HCT116 (cell line): ENCODE measurements at regions not wholly inside any gene's neighbourhood (a gene's known extent, or its start where the extent isn't known, plus 50 kb on each side); places are given as distances from the start of the nearest gene placed in this dataset.

Experiments used
- ATAC-seq: fragments of 200-7000 bp; cut with Tn5 transposase; 2 replicates; pipeline ENCODE4 v1.9.1; 2020; ENCODE audit warnings: mild to moderate bottlenecking, moderate library complexity
- BruUV-seq: library from RNA; stranded (reverse); fragments of 400-500 nt; replicated peaks from 2 replicates; lab custom pipeline; 2021; lab: Mats Ljungman, UMichigan
- CTCF ChIA-PET: fragments of 300-600 bp; sonication (Branson Sonifier 250); formaldehyde crosslinking; loops from one replicate; lab custom pipeline; 2021; ENCODE audit warnings: antibody characterized with exemption; lab: Charles Lee
- POLR2A ChIA-PET: fragments of 300-600, 350-600 bp; sonication (Branson Sonifier 250); formaldehyde crosslinking; loops from one replicate; lab custom pipeline; 2021; ENCODE audit warnings: antibody characterized with exemption; lab: Charles Lee
- RAD21 ChIA-PET, 2 experiments: fragments of 300-600 bp; sonication (Branson Sonifier 250); formaldehyde crosslinking; loops; one replicate each; lab custom pipeline; 2023; ENCODE audit warnings: low total read pairs in 2 of 2; ENCODE audit not compliant: uncharacterized antibody in 2 of 2, unreplicated experiment in 2 of 2, low non-redundant PET in 1 of 2; lab: Charles Lee
- DNase-seq: peaks from one replicate; pipeline ENCODE4 v3.0.0-alpha.2; 2010; ENCODE audit warnings: low read depth, low spot score
- H2AFZ ChIP-seq: fragments of 200-600 bp; shearing (Covaris generic), sonication (generic); 2 replicates; pipeline ENCODE4 v1.6.1; 2017; ENCODE audit warnings: low read depth, mixed run types, mixed read lengths, antibody characterized with exemption, low read length; ENCODE audit not compliant: poor library complexity, severe bottlenecking
- H3K27ac ChIP-seq: 2 replicates; pipeline ENCODE4 v1.5.1; 2012; ENCODE audit warnings: low read depth, low read length
- H3K27me3 ChIP-seq: fragments of 200-600 bp; sonication (generic); 2 replicates; pipeline ENCODE4 v1.6.1; 2016; ENCODE audit warnings: mixed run types, low read length, mixed read lengths; ENCODE audit not compliant: insufficient read depth
- H3K36me3 ChIP-seq, 2 experiments: fragments of 200-500 bp in 1 of 2; fragments of 200-600 bp in 1 of 2; sonication (Bioruptor generic) in 1 of 2; sonication (generic) in 1 of 2; 2 replicates each; pipeline versions ENCODE4 v1.5.1 to v1.6.1; 2014 to 2016; ENCODE audit warnings: low read length in 2 of 2, inconsistent platforms in 1 of 2, mixed read lengths in 1 of 2, mixed run types in 1 of 2; ENCODE audit not compliant: insufficient read depth in 2 of 2, control insufficient read depth in 1 of 2
- H3K4me1 ChIP-seq, 2 experiments: fragments of 200-600 bp in 1 of 2; sonication (generic) in 1 of 2; 2 replicates each; pipeline versions ENCODE4 v1.5.1 to v1.6.1; 2012 to 2017; ENCODE audit warnings: low read length in 2 of 2, inconsistent platforms in 1 of 2, mild to moderate bottlenecking in 1 of 2, mixed read lengths in 1 of 2, mixed run types in 1 of 2, moderate library complexity in 1 of 2; ENCODE audit not compliant: insufficient read depth in 2 of 2, control insufficient read depth in 1 of 2
- H3K4me2 ChIP-seq: fragments of 200-600 bp; sonication (generic); 2 replicates; pipeline ENCODE4 v1.6.1; 2017; ENCODE audit warnings: mixed run types, low read length, mixed read lengths
- H3K4me3 ChIP-seq, 2 experiments: fragments of 200-600 bp in 1 of 2; sonication (generic) in 1 of 2; replicated peaks in 1 of 2; 2 replicates each; pipeline ENCODE4 v1.5.1; 2011 to 2016; ENCODE audit warnings: low read length in 2 of 2, control low read depth in 1 of 2, low read depth in 1 of 2, mild to moderate bottlenecking in 1 of 2, mixed read lengths in 1 of 2, mixed run types in 1 of 2
- H3K79me2 ChIP-seq: fragments of 200-600 bp; sonication (generic); 2 replicates; pipeline ENCODE4 v1.6.1; 2017; ENCODE audit warnings: mild to moderate bottlenecking, mixed run types, low read length, moderate library complexity, mixed read lengths; ENCODE audit not compliant: insufficient read depth
- H3K9ac ChIP-seq: fragments of 200-600 bp; sonication (generic); 2 replicates; pipeline ENCODE4 v1.6.1; 2016; ENCODE audit warnings: low read length, mixed read lengths
- H3K9me2 ChIP-seq: fragments of 200-600 bp; sonication (generic), shearing (Covaris generic); 2 replicates; pipeline ENCODE4 v1.6.1; 2017; ENCODE audit warnings: mixed run types, mild to moderate bottlenecking, moderate library complexity; ENCODE audit not compliant: insufficient read depth
- H3K9me3 ChIP-seq, 2 experiments: fragments of 200-500 bp in 1 of 2; fragments of 200-600 bp in 1 of 2; sonication (Bioruptor generic) in 1 of 2; sonication (generic) in 1 of 2; 2 replicates each; pipeline ENCODE4 v1.6.1; 2014 to 2017; ENCODE audit warnings: low read length in 2 of 2, mixed read lengths in 2 of 2, inconsistent platforms in 1 of 2, low read depth in 1 of 2, mild to moderate bottlenecking in 1 of 2, mixed run types in 1 of 2, moderate library complexity in 1 of 2; ENCODE audit not compliant: control insufficient read depth in 1 of 2, insufficient read depth in 1 of 2
- H4K20me1 ChIP-seq: fragments of 200-600 bp; sonication (generic), shearing (Covaris generic); 2 replicates; pipeline ENCODE4 v1.6.1; 2017; ENCODE audit warnings: mixed run types, mild to moderate bottlenecking, moderate library complexity; ENCODE audit not compliant: insufficient read depth
- CEBPB ChIP-seq: IDR thresholded peaks from 2 replicates; pipeline ENCODE4 v1.6.1; 2012; ENCODE audit warnings: low read depth
- EGR1 ChIP-seq: IDR thresholded peaks from 2 replicates; pipeline ENCODE4 v1.6.1; 2012; ENCODE audit warnings: low read depth
- ELF1 ChIP-seq: IDR thresholded peaks from 2 replicates; pipeline ENCODE4 v1.6.1; 2012; ENCODE audit warnings: low read depth, borderline replicate concordance
- EZH2phosphoT487 ChIP-seq: fragments of 200-600 bp; IDR thresholded peaks from 2 replicates; pipeline ENCODE4 v1.6.1; 2018; ENCODE audit warnings: antibody characterized with exemption, borderline replicate concordance
- FOSL1 ChIP-seq: IDR thresholded peaks from 2 replicates; pipeline ENCODE4 v1.6.1; 2012; ENCODE audit warnings: low read depth
- JUND ChIP-seq: IDR thresholded peaks from 2 replicates; pipeline ENCODE4 v1.6.1; 2012
- SP1 ChIP-seq: IDR thresholded peaks from 2 replicates; pipeline ENCODE4 v1.6.1; 2012; ENCODE audit warnings: low read depth
- SRF ChIP-seq: IDR thresholded peaks from 2 replicates; pipeline ENCODE4 v1.6.1; 2012; ENCODE audit warnings: low read depth
- TCF7L2 ChIP-seq: IDR thresholded peaks from 2 replicates; pipeline ENCODE4 v1.7.0; 2011; ENCODE audit warnings: borderline replicate concordance, inconsistent platforms; ENCODE audit not compliant: insufficient read depth, insufficient read length; ENCODE audit errors: extremely low read depth
- intact Hi-C: fragments of 100-400 bp; cut with micrococcal nuclease; formaldehyde crosslinking; loops from 2 replicates; pipeline ENCODE4 v1.10.0; 2022
- TF ChIP-seq, protein P1 (sequence below), 3 experiments: fragments of 200-600 bp in 1 of 3; sonication (generic) in 1 of 3; IDR thresholded peaks in 2 of 3; conservative IDR thresholded peaks in 1 of 3; 2 replicates each; pipeline ENCODE4 v1.5.1; 2012 to 2017; ENCODE audit warnings: low read depth in 2 of 3, low read length in 2 of 3, antibody characterized with exemption in 1 of 3, borderline replicate concordance in 1 of 3, control low read depth in 1 of 3, mild to moderate bottlenecking in 1 of 3, mixed read lengths in 1 of 3, mixed run types in 1 of 3, moderate library complexity in 1 of 3; ENCODE audit not compliant: insufficient read depth in 1 of 3
- TF ChIP-seq, protein P2 (sequence below): IDR thresholded peaks from 2 replicates; pipeline ENCODE4 v1.6.1; 2012

DNA sequence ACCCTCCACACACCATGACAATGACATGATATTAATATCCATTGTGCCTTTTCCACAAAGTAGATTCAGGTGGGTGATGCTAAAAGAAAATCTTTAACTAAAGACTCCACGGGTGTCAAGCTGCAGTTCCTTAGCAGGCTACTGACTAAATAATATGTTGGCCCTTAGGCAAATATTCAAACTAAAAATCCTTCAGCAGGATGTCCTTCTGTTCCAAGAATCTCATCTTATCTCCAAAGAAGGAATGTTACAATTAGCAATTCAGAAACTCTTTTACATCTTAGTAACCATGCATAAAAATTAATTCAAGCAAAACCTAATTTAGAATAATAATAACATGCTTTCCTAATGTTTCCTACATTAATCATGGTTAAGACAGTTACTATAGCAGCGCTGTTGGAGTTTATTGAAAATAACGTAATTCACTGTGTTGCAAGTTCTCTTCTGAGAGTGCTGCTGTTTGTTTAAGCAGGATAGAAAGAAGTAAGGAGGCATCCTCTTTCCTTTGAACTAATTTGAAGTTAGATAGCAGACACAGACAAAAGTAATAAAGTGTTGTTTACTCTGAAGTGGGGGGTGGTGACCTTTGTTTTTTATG lies 414.8 kb upstream of the CDH4 start:
- TF ChIP-seq ELF1 (no peak), SRF (no peak), EZH2phosphoT487 (no peak), CEBPB (no peak), EGR1 (no peak), TCF7L2 (no peak), FOSL1 (no peak), JUND (no peak)
- TF ChIP-seq, protein P1, sequence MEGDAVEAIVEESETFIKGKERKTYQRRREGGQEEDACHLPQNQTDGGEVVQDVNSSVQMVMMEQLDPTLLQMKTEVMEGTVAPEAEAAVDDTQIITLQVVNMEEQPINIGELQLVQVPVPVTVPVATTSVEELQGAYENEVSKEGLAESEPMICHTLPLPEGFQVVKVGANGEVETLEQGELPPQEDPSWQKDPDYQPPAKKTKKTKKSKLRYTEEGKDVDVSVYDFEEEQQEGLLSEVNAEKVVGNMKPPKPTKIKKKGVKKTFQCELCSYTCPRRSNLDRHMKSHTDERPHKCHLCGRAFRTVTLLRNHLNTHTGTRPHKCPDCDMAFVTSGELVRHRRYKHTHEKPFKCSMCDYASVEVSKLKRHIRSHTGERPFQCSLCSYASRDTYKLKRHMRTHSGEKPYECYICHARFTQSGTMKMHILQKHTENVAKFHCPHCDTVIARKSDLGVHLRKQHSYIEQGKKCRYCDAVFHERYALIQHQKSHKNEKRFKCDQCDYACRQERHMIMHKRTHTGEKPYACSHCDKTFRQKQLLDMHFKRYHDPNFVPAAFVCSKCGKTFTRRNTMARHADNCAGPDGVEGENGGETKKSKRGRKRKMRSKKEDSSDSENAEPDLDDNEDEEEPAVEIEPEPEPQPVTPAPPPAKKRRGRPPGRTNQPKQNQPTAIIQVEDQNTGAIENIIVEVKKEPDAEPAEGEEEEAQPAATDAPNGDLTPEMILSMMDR (IDR thresholded peaks at IDR 0.05 in 2 of 3, conservative IDR thresholded peaks at IDR 0.05 in 1 of 3; ENCODE audit: borderline replicate concordance in 1 of 3, insufficient read depth in 1 of 3, low read depth in 2 of 3, low read length in 2 of 3): no peak
- TF ChIP-seq, all 23 proteins: peak for 0
- intact Hi-C loops: no loop called here
- Histone ChIP-seq H3K4me2 (no peak overlapping the region), H3K4me1 (no peaks in the 10 kb centered on the region), H3K79me2 (no peaks in the 10 kb centered on the region), H2AFZ (no peak overlapping the region), H3K36me3 (no peaks in the 10 kb centered on the region), H4K20me1 (no peaks in the 10 kb centered on the region), H3K4me3 (no peak overlapping the region), H3K9ac (no peak overlapping the region), H3K27ac (no peak overlapping the region), H3K27me3 (no peaks in the 10 kb centered on the region), H3K9me2 (no peaks in the 10 kb centered on the region), H3K9me3 (peaks cover 11 to 21% of the 10 kb centered on the region in 2 experiments; a peak in 2 of 4 replicates)
- DNase-seq: no peak
- ChIA-PET POLR2A (no interaction called here), CTCF (no interaction called here), RAD21 (no interaction called here)
- ATAC-seq: no peak
- BruUV-seq: no TSS peak

DNA sequence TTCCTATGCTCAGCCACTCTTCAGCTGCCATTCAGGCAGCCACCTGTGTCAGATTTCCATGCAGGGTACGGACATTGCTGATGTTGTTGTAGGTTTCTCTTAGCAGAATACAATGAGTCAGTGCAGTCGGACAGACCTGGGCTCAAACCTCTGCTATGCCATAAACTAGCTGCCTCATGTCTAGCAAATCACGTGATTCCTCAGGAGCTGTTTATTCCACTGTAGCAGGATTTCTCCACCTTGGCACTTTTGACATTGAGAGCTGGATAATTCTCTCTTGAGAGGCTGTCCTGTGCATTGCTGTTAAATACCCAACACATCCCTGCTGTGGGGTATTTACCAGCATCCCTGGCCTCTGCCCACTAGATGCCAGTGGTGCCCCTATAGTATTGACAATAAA lies 413.8 kb upstream of the CDH4 start:
- Histone ChIP-seq H3K9ac (no peak overlapping the region), H3K9me3 (peaks cover 16 to 21% of the 10 kb centered on the region in 2 experiments; a peak in 2 of 4 replicates), H2AFZ (no peak overlapping the region), H4K20me1 (no peaks in the 10 kb centered on the region), H3K4me1 (no peaks in the 10 kb centered on the region), H3K36me3 (no peaks in the 10 kb centered on the region), H3K79me2 (no peaks in the 10 kb centered on the region), H3K9me2 (no peaks in the 10 kb centered on the region), H3K27me3 (no peaks in the 10 kb centered on the region), H3K4me3 (no peak overlapping the region), H3K27ac (no peak overlapping the region), H3K4me2 (no peak overlapping the region)
- no peak for ATAC-seq
- ChIA-PET POLR2A (no interaction called here), RAD21 (no interaction called here), CTCF (no interaction called here)
- DNase-seq: no peak
- BruUV-seq: no TSS peak
- intact Hi-C loops: no loop called here
- no peak for TF ChIP-seq SP1
- TF ChIP-seq, protein P2, sequence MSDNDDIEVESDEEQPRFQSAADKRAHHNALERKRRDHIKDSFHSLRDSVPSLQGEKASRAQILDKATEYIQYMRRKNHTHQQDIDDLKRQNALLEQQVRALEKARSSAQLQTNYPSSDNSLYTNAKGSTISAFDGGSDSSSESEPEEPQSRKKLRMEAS: no peak
